Calu3 (cell line): ENCODE measurements at regions not wholly inside any gene's neighbourhood (a gene's known extent, or its start where the extent isn't known, plus 50 kb on each side); places are given as distances from the start of the nearest gene placed in this dataset.

Experiments
- BruUV-seq: library from RNA; stranded (reverse); fragments of 400-500 nt; replicated peaks from 2 replicates; lab custom pipeline; 2021; lab: Mats Ljungman, UMichigan
- CTCF ChIA-PET: fragments of 300-600 bp; sonication (Branson Sonifier 250); formaldehyde crosslinking; loops from one replicate; lab custom pipeline; 2022; ENCODE audit warnings: antibody characterized with exemption; lab: Charles Lee
- DNase-seq: peaks from one replicate; pipeline ENCODE4 v3.0.0; 2022
- H3K27ac Mint-ChIP-seq: one replicate; pipeline ENCODE4 v1.8.0; 2022; ENCODE audit warnings: mixed read lengths; ENCODE audit not compliant: unreplicated experiment
- H3K27me3 Mint-ChIP-seq: one replicate; pipeline ENCODE4 v1.8.0; 2022; ENCODE audit warnings: mixed read lengths; ENCODE audit not compliant: unreplicated experiment
- H3K36me3 Mint-ChIP-seq: one replicate; pipeline ENCODE4 v1.8.0; 2022; ENCODE audit warnings: mild to moderate bottlenecking, moderate library complexity, mixed read lengths; ENCODE audit not compliant: insufficient read depth, unreplicated experiment
- H3K4me1 Mint-ChIP-seq: one replicate; pipeline ENCODE4 v1.8.0; 2022; ENCODE audit warnings: mild to moderate bottlenecking, low read depth, mixed read lengths; ENCODE audit not compliant: unreplicated experiment
- H3K4me3 Mint-ChIP-seq: one replicate; pipeline ENCODE4 v1.8.0; 2022; ENCODE audit warnings: mild to moderate bottlenecking, low read depth, moderate library complexity, mixed read lengths; ENCODE audit not compliant: unreplicated experiment
- H3K9me3 Mint-ChIP-seq: one replicate; pipeline ENCODE4 v1.8.0; 2022; ENCODE audit warnings: low read depth, mixed read lengths; ENCODE audit not compliant: unreplicated experiment
- CTCF ChIP-seq: fragments of 200-600 bp; IDR thresholded peaks from one replicate; pipeline ENCODE4 v1.8.0; 2022; ENCODE audit warnings: antibody characterized with exemption; ENCODE audit not compliant: unreplicated experiment
- intact Hi-C: fragments of 100-400 bp; cut with micrococcal nuclease; formaldehyde crosslinking; loops from one replicate; pipeline ENCODE4 v1.10.0; 2022; ENCODE audit not compliant: unreplicated experiment

GRCh38 chr4:153151535-153152455, 52.4 kb upstream of the TRIM2 start:
- H3K9me3 Mint-ChIP-seq = no peaks in the 10 kb centered on the region
- peak; percentile 89 for DNase-seq
- no TSS peak for BruUV-seq
- H3K4me1 Mint-ChIP-seq = peaks cover 32% of the 10 kb centered on the region
- CTCF ChIA-PET = interaction anchor here (0.7 to 0.9 kb wide), 2 partner anchors 9 to 46 kb away, joined by 3 read pairs; no protein-coding TSS in a partner anchor
- H3K4me3 Mint-ChIP-seq = peak overlapping the region; percentile 87
- intact Hi-C loops = loop anchor here (2.0 kb wide), 1 partner anchor 55 kb away; no protein-coding TSS in a partner anchor
- H3K27ac Mint-ChIP-seq = peak overlapping the region; percentile 70
- no peak for TF ChIP-seq CTCF
- H3K36me3 Mint-ChIP-seq = peaks cover 25% of the 10 kb centered on the region
- no peaks in the 10 kb centered on the region for H3K27me3 Mint-ChIP-seq

DNA sequence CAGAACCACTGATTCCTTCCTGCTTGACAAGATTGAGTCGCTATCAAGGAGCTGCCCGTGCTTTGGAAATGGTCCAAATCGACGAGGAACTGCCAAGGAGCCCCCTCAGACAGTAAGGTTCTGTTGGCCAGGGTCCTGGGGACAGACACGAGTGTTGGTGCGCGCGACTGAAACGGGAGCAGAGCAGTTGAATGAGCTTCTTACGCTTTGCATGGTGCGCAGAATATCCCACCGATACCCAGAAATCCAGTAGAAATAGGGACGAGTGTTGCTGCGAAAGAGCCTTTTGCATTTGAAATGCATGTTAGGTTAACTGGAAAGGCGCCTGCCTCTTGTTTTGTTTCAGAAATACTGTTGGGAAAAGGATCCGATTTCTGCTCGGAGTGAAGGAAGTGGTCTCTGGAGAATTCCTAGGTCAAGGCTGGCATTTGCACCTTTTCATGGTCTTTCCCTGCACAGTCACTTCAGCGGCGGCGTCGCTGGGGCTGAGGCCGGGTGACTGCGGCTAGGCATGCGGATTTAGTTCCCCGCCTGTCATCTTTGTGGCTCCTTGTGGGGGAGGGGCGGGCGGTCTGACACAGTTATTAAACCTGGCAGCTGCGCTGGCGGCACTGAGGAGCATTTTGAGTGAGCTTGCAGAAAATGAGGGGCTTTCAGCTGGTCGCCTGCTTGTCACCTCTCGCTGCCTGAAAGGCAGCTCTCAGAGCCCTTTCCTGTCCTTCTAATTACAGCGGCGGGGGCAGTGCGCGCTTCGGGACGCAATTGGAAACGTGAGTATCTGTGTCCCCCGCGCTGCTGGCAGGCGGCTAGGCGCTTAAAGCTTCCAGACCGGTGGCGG, 51.5 kb upstream of the TRIM2 start:
- H3K9me3 Mint-ChIP-seq = no peaks in the 10 kb centered on the region
- intact Hi-C loops = loop anchor here (2.0 kb wide), 1 partner anchor 54 kb away; no protein-coding TSS in a partner anchor
- no peak for TF ChIP-seq CTCF
- peak overlapping the region; percentile 73 for H3K27ac Mint-ChIP-seq
- no peaks in the 10 kb centered on the region for H3K27me3 Mint-ChIP-seq
- H3K4me3 Mint-ChIP-seq = peak overlapping the region; percentile 87
- H3K36me3 Mint-ChIP-seq = peaks cover 25% of the 10 kb centered on the region
- CTCF ChIA-PET = interaction anchor here (0.7 to 0.9 kb wide), 2 partner anchors 8 to 46 kb away, joined by 3 read pairs; no protein-coding TSS in a partner anchor
- no TSS peak for BruUV-seq
- H3K4me1 Mint-ChIP-seq = peaks cover 23% of the 10 kb centered on the region
- peak; percentile 54 for DNase-seq

DNA sequence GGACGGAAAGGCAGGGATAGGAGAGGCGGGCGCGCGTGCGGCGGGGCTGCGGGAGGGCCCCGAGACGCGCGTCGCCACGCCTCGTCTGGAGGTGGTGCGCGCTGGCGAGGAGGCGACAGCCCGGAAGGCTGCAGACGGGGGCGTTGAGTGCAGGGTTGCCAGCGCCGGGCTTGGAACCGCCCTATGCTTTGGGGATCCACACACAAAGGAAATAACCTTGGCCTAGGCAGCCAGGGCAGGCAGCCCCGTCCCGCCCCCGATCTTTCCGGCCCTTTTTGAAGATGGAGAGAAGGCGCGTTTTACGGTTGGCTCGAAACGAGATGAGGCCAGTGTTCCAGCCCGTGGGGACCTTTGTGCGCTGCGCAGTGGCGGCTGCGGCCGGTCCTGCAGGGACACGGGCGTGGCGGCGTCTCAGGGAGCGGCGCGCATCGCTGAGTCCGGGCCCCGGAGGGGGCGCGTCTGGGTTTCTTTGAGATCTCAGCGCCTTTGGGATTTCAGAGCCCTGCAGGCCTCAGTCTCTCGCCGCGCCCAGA, 50.8 kb upstream of the TRIM2 start:
- H3K27ac Mint-ChIP-seq = peak overlapping the region; percentile 73
- intact Hi-C loops = loop anchor here (2.0 kb wide), 1 partner anchor 53 kb away; no protein-coding TSS in a partner anchor
- CTCF ChIA-PET = no interaction called here
- H3K4me3 Mint-ChIP-seq = peak overlapping the region; percentile 87
- no peak for TF ChIP-seq CTCF
- no peaks in the 10 kb centered on the region for H3K27me3 Mint-ChIP-seq
- peak; percentile 60 for DNase-seq
- H3K4me1 Mint-ChIP-seq = peaks cover 23% of the 10 kb centered on the region
- H3K36me3 Mint-ChIP-seq = peaks cover 25% of the 10 kb centered on the region
- H3K9me3 Mint-ChIP-seq = no peaks in the 10 kb centered on the region
- BruUV-seq = no TSS peak
